Caco-2 (cell line): ENCODE measurements at regions not wholly inside any gene's neighbourhood (a gene's known extent, or its start where the extent isn't known, plus 50 kb on each side); places are given as distances from the start of the nearest gene placed in this dataset.

ENCODE experiments used
- BruUV-seq: library from RNA; stranded (reverse); fragments of 400-500 nt; replicated peaks from 2 replicates; lab custom pipeline; 2021; lab: Mats Ljungman, UMichigan
- CTCF ChIA-PET: fragments of 300-600 bp; sonication (Branson Sonifier 250); formaldehyde crosslinking; loops from one replicate; lab custom pipeline; 2022; ENCODE audit warnings: antibody characterized with exemption; lab: Charles Lee
- POLR2A ChIA-PET: fragments of 300-600 bp; sonication (Branson Sonifier 250); formaldehyde crosslinking; loops from one replicate; lab custom pipeline; 2022; ENCODE audit warnings: antibody characterized with exemption; lab: Charles Lee
- DNase-seq, 2 experiments: peaks; one replicate each; pipeline versions ENCODE4 v3.0.0 to v3.0.0-alpha.2; 2020 to 2022
- H3K27me3 ChIP-seq: replicated peaks from 2 replicates; pipeline ENCODE4 v1.6.0; 2011; ENCODE audit warnings: low read length; ENCODE audit not compliant: control insufficient read depth, insufficient read depth
- H3K36me3 ChIP-seq: 2 replicates; pipeline ENCODE4 v1.5.1; 2011; ENCODE audit warnings: low read length; ENCODE audit not compliant: control insufficient read depth, insufficient read depth
- H3K4me1 ChIP-seq: fragments of 250-450 bp; sonication (Bioruptor Pico); 2 replicates; pipeline ENCODE4 v1.5.1; 2020; ENCODE audit warnings: mild to moderate bottlenecking
- H3K4me3 ChIP-seq: 2 replicates; pipeline ENCODE4 v1.5.1; 2011; ENCODE audit warnings: low read depth, mild to moderate bottlenecking, control low read depth, low read length
- H3K9me3 ChIP-seq: fragments of 250-450 bp; sonication (Bioruptor Pico); 2 replicates; pipeline ENCODE4 v1.5.1; 2020; ENCODE audit warnings: mild to moderate bottlenecking, moderate library complexity
- H3K27ac Mint-ChIP-seq: one replicate; pipeline ENCODE4 v1.8.0; 2022; ENCODE audit warnings: mixed read lengths; ENCODE audit not compliant: unreplicated experiment
- H3K27me3 Mint-ChIP-seq: one replicate; pipeline ENCODE4 v1.8.0; 2022; ENCODE audit warnings: mixed read lengths; ENCODE audit not compliant: insufficient read depth, unreplicated experiment
- H3K36me3 Mint-ChIP-seq: one replicate; pipeline ENCODE4 v1.8.0; 2022; ENCODE audit warnings: mild to moderate bottlenecking, mixed read lengths; ENCODE audit not compliant: insufficient read depth, unreplicated experiment
- H3K4me1 Mint-ChIP-seq: one replicate; pipeline ENCODE4 v1.8.0; 2022; ENCODE audit warnings: low read depth, mixed read lengths; ENCODE audit not compliant: unreplicated experiment
- H3K4me3 Mint-ChIP-seq: one replicate; pipeline ENCODE4 v1.8.0; 2022; ENCODE audit warnings: mild to moderate bottlenecking, moderate library complexity, mixed read lengths; ENCODE audit not compliant: unreplicated experiment
- H3K9me3 Mint-ChIP-seq: one replicate; pipeline ENCODE4 v1.8.0; 2022; ENCODE audit warnings: mixed read lengths; ENCODE audit not compliant: unreplicated experiment
- intact Hi-C: fragments of 100-400 bp; cut with micrococcal nuclease; formaldehyde crosslinking; loops from one replicate; pipeline ENCODE4 v1.10.0; 2022; ENCODE audit not compliant: unreplicated experiment
- TF ChIP-seq, protein P1 (sequence below), 2 experiments: fragments of 200-600 bp in 1 of 2; IDR thresholded peaks; 1 replicate in 1 of 2; 2 replicates in 1 of 2; pipeline versions ENCODE4 v1.5.1 to v1.8.0; 2011 to 2022; ENCODE audit warnings: antibody characterized with exemption in 1 of 2, control low read depth in 1 of 2, inconsistent platforms in 1 of 2, low read depth in 1 of 2, low read length in 1 of 2, mild to moderate bottlenecking in 1 of 2, moderate library complexity in 1 of 2; ENCODE audit not compliant: insufficient read depth in 1 of 2, severe bottlenecking in 1 of 2, unreplicated experiment in 1 of 2

- Histone ChIP-seq H3K9me3 (no peaks in the 10 kb centered on the region), H3K4me3 (no peak overlapping the region), H3K36me3 (no peaks in the 10 kb centered on the region), H3K4me1 (peaks cover 13% of the 10 kb centered on the region), H3K27me3 (no peaks in the 10 kb centered on the region)
- intact Hi-C loops = loop anchor here (10.0 kb wide), 1 partner anchor 146 kb away; no protein-coding TSS in a partner anchor
- Mint-ChIP-seq H3K4me1 (peaks cover 11% of the 10 kb centered on the region), H3K36me3 (no peaks in the 10 kb centered on the region), H3K4me3 (no peak overlapping the region), H3K27ac (no peak overlapping the region), H3K27me3 (no peaks in the 10 kb centered on the region), H3K9me3 (no peaks in the 10 kb centered on the region)
- no peak for DNase-seq
- TF ChIP-seq, protein P1, sequence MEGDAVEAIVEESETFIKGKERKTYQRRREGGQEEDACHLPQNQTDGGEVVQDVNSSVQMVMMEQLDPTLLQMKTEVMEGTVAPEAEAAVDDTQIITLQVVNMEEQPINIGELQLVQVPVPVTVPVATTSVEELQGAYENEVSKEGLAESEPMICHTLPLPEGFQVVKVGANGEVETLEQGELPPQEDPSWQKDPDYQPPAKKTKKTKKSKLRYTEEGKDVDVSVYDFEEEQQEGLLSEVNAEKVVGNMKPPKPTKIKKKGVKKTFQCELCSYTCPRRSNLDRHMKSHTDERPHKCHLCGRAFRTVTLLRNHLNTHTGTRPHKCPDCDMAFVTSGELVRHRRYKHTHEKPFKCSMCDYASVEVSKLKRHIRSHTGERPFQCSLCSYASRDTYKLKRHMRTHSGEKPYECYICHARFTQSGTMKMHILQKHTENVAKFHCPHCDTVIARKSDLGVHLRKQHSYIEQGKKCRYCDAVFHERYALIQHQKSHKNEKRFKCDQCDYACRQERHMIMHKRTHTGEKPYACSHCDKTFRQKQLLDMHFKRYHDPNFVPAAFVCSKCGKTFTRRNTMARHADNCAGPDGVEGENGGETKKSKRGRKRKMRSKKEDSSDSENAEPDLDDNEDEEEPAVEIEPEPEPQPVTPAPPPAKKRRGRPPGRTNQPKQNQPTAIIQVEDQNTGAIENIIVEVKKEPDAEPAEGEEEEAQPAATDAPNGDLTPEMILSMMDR (IDR thresholded peaks at IDR 0.05; ENCODE audit: insufficient read depth in 1 of 2, low read depth in 1 of 2, low read length in 1 of 2, severe bottlenecking in 1 of 2, unreplicated experiment in 1 of 2) = no peak
- POLR2A ChIA-PET = no interaction called here
- CTCF ChIA-PET = no interaction called here
- no TSS peak for BruUV-seq
These were observed 215.6 kb downstream of the PIK3R1 start for GRCh38 chr5:68431186-68431585.

- ChIA-PET CTCF (no interaction called here), POLR2A (no interaction called here)
- no peak overlapping the region for H3K4me3 ChIP-seq
- TF ChIP-seq, protein P1 (IDR thresholded peaks at IDR 0.05; ENCODE audit: insufficient read depth in 1 of 2, low read depth in 1 of 2, low read length in 1 of 2, severe bottlenecking in 1 of 2, unreplicated experiment in 1 of 2) = no peak
- no peaks in the 10 kb centered on the region for H3K27me3 ChIP-seq
- H3K4me1 ChIP-seq = peaks cover 13% of the 10 kb centered on the region
- no peaks in the 10 kb centered on the region for H3K9me3 ChIP-seq
- no peak for DNase-seq
- no peaks in the 10 kb centered on the region for H3K36me3 ChIP-seq
- peaks cover 11% of the 10 kb centered on the region for H3K4me1 Mint-ChIP-seq
- intact Hi-C loops = loop anchor here (10.0 kb wide), 1 partner anchor 147 kb away; no protein-coding TSS in a partner anchor
- no peak overlapping the region for H3K4me3 Mint-ChIP-seq
- no peaks in the 10 kb centered on the region for H3K27me3 Mint-ChIP-seq
- no peaks in the 10 kb centered on the region for H3K36me3 Mint-ChIP-seq
- BruUV-seq = no TSS peak
- no peak overlapping the region for H3K27ac Mint-ChIP-seq
- H3K9me3 Mint-ChIP-seq = no peaks in the 10 kb centered on the region
These were observed 216.2 kb downstream of the PIK3R1 start for GRCh38 chr5:68431601-68432337.

DNA sequence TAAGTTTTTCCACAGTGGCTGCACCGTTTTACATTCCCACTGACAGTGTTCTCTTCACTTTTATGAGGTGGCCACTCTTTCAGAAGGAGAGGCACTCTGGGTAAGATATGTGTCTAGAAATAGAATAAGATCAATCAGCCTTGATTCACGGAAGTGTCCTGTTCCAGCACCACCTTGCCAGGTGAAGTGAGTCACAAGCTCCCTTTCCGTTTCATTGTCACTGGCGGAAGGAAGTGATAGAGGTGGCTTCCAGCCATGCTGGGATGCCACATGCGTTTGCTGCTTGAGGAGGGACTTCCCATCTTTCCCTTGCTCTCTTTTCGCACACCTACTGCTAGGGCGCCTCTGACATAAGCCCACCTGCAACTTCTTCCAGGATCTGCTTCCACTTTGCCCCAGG lies 217.1 kb downstream of the PIK3R1 start:
- H3K27me3 ChIP-seq = no peaks in the 10 kb centered on the region
- peaks cover 11% of the 10 kb centered on the region for H3K4me1 Mint-ChIP-seq
- ChIA-PET POLR2A (no interaction called here), CTCF (no interaction called here)
- H3K27me3 Mint-ChIP-seq = no peaks in the 10 kb centered on the region
- H3K9me3 Mint-ChIP-seq = no peaks in the 10 kb centered on the region
- TF ChIP-seq, protein P1 (IDR thresholded peaks at IDR 0.05; ENCODE audit: insufficient read depth in 1 of 2, low read depth in 1 of 2, low read length in 1 of 2, severe bottlenecking in 1 of 2, unreplicated experiment in 1 of 2) = no peak
- H3K36me3 Mint-ChIP-seq = no peaks in the 10 kb centered on the region
- intact Hi-C loops = loop anchor here (10.0 kb wide), 1 partner anchor 148 kb away; no protein-coding TSS in a partner anchor
- no TSS peak for BruUV-seq
- no peak overlapping the region for H3K4me3 ChIP-seq
- H3K27ac Mint-ChIP-seq = no peak overlapping the region
- no peaks in the 10 kb centered on the region for H3K36me3 ChIP-seq
- DNase-seq = no peak
- H3K4me3 Mint-ChIP-seq = no peak overlapping the region
- no peaks in the 10 kb centered on the region for H3K9me3 ChIP-seq
- peaks cover 13% of the 10 kb centered on the region for H3K4me1 ChIP-seq
